T-helper 1 cell (primary cell): ENCODE measurements at regions not wholly inside any gene's neighbourhood (a gene's known extent, or its start where the extent isn't known, plus 50 kb on each side); places are given as distances from the start of the nearest gene placed in this dataset.

Source experiments
- DNase-seq, 5 donors: peaks; one replicate each; pipeline ENCODE4 v3.0.0-alpha.2; 2012 to 2020

DNA sequence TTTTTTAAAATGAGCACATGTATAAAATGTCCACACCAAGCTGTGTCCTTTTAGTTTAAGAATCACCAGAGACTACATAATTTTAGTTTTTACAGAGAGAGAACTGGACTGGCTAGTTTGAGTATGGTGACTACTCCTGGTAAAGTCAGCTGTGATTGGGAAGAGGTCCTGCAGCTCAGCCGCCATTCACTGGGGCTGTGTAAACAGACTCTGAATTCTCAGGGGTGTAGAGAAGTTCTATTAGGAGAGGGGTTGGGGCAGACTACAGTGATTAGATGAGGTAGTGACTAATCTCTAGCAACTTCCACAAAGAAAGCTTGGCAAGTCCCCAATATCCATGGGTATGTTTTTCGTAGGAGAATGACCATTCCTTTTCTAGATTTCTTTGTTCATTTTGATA is 341.2 kb upstream of the MAP3K7 start:
- no peak for DNase-seq

DNA sequence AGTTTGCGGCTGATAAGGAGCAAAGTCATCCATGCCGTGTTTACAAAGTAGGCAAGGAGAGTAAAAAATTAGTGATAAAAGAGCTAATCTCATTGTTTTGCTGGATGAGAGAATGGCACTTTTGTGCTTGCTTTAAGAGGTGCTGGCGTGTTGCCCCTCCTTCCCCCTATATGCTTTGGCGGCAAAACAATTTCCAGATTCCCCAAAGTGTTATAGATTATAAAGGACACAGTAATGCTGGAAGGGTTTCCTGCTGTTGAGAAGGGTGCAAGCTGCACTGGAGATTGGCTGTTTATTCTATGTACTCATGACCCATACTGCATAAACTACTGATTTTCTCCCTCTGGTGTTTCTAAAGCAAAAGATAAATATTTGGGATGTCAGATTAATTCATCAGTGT is 338.9 kb upstream of the MAP3K7 start:
- no peak for DNase-seq

DNA sequence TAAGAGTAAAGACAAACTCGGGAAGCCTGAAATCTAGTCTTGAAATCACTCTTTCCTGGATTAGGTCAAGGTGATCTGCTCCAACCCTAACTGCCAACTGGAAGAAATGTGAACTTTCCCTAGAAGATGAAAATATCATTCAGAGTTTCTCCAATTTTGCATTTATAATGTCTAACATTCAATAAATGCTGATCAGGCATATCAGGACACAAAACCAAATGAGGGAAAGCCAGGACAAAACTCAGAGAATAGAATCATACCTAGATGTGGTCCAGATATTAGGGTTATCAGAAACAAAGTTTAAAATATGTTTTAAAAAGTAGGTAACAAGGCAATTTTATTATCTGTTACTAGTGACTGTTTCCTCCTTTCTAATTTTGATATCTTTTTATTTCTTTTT is 335.5 kb upstream of the MAP3K7 start:
- no peak for DNase-seq

DNA sequence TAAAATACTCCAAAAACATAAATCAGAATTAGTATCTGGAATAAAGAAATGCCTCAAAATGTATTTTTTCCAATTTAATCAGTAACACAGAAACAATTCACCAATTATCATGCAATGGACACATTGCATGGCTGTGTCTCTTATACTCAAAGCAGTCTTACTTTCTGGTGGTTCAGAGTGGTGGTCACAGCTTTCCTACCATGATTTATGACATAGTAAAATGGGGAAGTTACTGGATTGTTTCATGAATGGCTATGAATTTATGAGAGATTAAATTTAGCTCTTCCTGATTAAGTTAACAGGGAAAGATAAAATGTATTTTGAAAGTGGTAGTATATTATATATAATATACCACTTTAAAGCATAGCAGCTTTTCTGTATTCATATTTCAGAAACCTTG is 331.5 kb upstream of the MAP3K7 start:
- DNase-seq = no peak

DNA sequence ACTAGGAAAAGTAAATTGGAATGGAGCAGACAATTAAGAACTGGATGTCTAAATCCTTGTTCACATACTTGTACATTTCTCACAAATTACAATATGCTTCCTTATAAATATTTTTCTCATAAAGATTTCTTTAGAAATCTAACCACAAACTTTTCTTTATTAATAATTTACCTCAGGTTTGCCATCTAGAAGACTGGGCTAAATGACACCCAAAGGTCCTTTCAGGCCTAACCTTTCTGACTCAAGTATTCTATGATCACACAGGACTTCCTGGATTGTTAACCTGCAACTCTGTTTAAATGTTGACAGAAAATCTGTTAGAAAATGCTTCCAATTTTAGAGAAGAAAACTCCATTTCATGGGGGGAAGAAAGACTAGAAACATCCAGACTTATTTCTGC is 330.5 kb upstream of the MAP3K7 start:
- no peak for DNase-seq

DNA sequence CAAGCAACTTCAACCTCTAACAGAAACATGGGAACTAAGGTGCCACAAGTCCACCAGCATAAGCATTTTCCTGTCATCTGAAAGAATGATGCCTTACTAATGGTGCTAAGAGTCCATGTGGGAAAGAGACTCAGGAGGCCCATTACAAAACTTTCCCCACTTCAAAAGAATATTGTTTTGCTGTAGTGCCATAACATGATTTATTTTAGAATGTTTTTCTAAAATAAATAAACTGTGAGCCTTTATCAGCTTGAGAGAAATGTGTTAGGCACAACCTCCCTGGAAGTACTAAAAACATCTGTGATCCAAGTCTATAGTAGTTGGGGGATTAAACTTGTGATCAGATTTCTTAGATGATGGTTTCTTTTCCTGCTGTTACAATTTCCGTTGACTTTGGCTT is 330.1 kb upstream of the MAP3K7 start:
- DNase-seq = no peak

DNA sequence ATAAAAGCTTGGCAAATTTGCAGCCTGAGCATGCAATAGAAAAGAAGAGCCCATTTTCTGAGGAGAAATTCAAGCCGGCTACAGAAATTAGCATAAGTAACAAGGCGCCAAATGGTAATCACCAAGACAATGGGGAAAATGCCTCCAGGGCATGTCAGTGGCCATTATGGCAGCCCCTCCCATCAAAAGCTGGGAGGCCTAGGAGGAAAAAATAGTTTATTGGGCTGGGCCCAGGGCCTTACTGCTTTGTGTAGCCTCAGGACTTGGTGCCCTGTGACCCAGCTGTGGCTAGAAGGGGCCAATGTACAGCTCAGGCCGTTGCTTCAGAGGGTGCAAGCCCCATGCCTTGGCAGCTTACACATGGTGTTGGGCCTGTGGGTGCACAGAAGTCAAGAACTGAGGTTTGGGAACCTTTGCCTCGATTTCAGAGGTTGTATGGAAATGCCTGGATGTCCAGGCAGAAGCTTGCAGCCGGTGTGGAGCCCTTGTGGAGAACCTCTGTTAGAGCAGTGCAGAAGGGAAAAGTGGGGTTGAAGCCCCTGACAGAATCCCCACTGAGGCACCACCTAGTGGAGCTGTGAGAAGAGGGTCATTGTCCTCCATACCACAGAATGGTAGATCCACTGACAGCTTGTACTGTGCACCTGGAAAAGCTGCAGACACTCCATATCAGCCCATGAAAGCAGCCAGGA is 328.5 kb upstream of the MAP3K7 start:
- DNase-seq = no peak

DNA sequence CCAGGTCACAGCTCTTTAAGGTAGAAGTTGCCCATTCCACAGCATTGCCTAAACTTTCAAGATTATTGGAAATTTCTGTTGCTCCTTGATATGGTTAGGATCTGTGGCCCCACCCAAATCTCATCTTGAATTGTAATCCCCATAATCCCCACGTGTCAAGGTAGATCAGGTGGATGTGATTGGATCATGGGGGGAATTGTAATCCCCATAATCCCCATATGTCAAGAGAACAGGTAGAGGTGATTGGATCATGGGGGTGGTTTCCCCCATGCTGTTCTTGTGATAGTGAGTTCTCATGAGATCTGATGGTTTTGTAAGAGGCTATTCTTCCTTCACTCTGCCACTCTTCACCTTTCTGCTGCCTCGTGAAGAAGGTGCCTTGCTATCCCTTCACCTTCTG is 327.4 kb upstream of the MAP3K7 start:
- no peak for DNase-seq

DNA sequence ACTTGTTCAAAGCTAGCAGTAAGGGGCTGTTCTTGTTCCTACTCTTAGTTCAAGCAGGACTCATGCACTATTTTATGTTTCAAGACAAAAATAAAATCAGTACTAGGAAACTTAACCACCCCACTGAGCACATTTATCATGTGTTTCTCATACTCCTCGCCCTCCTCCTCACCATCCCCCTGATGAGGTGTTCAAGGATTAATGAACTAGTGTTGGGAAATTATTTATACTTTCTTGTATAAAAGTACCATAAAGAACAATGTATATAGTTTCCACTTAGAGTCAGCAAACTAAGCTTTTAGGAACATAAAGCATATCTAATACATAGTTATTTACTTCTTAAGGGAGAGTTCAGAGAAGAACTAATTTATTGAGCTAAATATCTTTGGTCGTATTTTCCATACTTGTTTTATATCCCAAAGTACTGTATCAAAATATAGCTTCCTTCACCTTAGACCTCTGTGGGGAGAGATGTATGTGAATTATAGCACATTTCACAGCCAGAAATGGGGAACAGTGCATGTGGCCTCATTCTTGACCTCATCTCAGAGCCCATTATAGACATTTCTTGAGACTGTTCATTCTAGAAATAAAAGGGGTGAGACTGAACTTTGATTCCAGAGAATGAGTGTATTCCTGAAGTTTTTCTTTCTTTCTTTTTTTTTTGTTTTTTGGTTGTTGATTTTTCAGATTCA is 326.5 kb upstream of the MAP3K7 start:
- no peak for DNase-seq

DNA sequence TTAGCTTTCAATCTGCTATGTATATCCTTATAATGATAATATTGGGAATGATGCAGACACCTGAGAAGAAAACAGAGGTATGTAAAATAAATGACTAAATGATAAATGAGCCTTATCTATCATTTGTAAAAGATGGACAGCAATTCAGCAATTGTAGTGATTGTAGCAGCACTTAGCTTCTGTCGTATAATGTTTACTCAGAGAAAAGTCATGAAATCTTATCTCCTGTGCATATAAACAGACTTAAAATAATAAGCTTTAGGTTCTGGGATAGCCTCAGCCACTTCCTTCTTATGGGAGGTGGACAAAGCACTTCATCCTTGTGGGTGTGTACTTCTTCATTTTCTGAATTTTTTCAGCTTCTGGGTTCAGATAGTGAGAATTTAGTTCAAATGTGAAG is 324.8 kb upstream of the MAP3K7 start:
- DNase-seq = no peak

DNA sequence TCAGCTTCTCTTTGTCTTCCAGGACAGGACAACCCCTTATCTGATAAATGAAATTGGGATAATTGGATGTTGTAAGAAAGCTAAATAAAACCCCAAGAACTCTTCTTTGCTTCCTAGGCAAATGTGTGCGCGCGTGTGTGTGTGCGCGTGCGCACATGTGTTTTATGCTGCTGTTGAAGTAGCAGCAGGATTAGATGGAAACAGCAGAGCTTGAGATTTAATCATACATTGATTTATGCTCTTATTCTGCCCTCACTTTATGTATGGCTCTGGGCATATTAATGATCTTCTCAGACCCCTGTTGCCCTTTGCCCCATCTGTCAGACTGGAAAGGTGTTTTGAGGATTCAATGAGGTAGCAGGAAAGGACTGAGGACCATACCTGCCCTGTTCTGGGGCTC is 324.0 kb upstream of the MAP3K7 start:
- DNase-seq = no peak

DNA sequence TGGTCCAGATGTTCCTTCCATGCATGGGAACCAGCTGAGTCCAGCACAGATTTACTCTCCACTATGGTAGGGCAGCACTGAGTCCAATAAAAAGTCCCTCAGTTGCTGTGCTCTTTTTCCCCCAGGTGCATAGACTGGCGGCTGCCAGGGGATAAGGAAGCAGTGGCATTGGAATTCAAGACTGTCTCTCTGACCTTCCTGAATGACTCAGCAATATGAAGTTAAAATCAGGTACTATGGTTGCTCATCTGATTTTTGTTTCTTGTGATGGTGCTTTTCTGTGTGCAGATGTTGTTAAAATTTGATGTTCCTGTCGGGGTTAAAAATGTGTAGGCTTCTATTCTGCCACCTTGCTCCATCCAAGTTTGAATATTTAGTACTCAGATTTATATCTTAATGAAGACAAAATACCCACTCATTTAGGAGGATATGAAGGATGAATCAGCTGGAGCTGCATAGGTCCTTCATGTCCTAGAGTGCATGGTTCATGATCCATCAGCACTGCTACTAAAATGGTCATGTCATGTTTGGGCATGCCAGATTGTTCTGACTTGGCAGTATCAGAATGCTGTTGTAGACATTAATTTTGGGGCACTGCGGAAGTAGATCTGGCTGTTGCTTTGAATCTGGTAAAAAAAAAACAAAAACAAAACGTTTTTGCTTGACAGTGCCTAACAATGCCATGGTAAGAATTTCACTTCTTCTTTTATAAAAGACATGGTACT is 321.2 kb upstream of the MAP3K7 start:
- DNase-seq = no peak

DNA sequence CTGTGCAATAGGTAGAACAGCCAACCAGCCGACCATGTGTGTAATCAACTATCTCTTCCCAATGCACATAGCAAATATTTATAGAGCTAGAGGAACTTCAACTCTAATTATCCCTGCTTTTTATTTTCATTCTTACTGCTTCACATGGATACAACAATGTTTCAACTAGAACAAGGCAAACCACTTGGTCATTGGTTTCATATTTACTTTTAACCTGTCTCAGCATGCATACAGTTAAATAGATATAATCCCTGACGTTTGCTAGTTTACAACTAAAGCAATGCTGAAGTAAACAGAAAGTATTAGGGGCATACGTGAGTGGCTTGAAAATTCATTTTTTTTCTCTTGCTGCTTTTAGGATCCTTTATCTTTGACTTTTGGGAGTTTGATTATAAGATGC is 318.5 kb upstream of the MAP3K7 start:
- DNase-seq = no peak

DNA sequence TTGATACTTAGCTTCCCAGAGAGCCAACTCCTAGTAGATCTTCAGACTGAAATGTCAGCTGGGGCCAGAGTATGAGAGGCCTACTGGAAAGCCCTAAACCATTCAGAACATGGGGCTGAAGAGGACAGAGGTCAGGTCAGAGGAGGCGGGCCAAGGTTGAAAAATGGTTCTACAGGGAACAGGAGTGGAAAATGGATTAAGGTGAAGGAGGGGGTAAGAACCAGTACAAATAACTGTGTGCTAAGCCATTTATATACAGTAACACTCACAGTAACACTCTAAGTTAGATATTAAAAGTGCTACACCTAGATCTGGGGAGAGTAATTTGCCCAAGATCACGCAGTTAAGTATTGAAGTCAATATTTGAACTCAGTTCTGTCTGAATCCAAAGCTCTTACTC is 313.2 kb upstream of the MAP3K7 start:
- no peak for DNase-seq

DNA sequence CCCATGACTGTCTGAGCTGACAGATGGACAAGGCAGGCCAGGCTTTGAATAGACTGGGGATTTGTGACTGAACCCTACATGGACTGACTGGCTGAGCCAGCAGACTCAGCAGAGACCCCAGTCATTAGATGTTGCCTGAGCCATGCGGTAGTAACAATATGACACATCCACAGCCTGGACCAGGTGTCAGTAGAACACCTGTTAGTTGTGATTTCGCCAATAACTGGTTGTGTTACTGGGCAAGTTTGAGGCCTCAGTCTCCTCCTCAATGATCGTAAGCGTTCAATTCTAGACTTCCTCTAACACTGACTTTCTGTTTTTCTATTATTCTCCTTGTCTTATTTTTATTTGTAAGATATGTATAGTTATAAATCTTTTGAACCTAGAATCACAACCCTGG is 311.9 kb upstream of the MAP3K7 start:
- no peak for DNase-seq

DNA sequence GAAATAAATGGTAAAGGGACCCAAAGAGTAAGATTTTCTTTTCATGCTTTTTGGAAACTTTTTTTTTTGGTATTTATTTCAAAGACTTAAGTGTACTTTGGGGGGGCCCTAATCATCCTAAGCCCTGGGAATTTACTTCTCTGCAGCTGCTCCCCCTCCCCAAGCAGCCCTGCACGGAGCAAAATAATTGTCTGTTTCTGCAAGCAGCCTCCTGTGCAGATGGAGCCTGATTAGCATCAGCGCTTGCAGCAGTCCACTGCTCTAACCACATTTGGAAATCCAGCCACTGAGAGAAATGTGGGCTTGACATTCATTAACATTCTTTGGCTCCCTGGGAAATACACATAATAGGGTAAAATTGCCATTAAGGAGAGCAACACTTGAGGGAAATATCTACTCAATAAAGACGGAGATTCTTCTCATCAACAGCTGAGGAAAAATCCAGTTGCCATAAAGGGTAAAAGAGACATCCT is 309.2 kb upstream of the MAP3K7 start:
- no peak for DNase-seq

DNA sequence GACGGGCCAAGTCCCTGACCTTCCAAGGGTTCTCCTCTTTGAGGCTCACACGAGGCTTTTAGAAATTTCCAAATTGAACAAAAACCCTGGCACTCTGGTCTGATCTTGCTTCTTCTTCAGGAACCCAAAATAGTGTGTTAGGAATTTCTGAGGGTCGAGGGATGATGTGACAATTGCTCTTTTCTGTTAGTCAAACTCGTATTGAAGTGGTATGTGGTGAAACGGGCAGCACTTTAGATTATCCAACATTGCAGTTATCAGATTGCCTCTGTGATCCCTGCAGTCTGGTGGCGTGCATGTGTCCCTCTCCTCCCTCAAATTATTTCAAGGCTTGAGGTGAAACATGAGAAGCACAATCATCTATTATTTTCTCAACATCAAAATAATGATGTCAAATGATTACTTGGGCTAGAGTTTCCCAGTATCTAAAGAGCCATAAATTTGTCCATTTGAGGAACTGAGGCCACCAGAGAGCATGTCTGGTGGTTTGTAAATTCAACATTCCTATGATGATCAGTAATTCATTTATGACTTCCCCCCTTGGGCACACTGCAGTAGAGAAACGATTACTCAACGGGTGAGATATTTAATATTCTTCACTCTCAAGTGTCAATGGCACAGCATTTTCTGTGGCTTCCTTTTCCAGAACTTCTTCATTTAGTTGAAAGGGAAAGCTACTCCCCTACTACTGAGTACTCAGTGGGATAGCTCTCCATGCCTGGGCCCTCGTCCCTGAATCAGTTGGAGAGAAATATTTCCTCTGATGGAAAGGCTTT is 308.6 kb upstream of the MAP3K7 start:
- DNase-seq = no peak

DNA sequence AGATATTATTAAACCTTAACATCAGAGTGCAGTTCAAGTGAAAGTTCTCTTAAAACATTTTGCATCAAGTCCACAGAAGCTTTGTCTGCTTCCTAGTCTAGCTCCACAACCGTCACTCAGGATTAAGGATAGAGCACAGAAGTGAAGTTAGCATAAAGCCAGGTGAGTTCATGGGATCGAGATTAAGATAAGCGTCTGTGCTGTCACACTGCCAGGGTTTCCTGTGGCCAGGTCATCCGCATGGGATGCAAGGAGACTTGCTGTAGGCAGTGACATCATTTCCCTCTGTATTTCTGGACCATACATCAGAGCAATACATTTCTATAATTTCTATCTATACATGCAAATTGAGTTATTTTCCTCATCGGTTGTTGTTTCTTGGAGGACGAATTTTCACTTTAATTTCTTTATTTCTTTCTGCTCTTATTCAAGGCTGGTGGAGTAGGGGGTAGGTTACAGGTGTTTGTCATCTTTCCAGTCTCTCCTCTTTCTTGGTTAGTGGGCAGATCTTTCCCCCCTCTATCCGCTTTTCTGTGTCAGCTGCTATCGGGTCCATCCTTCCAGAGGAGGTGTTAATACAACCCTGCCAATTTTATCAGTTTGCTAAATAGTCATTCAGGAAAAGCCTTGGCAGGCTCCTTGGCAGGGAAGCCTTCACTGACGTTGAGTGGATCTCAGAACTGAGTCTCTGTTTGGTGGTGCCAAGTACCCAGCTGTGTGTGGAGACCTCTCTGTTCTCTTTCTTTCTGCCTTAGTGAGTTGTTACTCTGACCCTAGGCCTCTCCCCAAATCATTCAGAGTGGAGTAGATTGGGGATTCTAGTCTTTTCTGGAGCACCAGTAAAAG is 307.6 kb upstream of the MAP3K7 start:
- no peak for DNase-seq

DNA sequence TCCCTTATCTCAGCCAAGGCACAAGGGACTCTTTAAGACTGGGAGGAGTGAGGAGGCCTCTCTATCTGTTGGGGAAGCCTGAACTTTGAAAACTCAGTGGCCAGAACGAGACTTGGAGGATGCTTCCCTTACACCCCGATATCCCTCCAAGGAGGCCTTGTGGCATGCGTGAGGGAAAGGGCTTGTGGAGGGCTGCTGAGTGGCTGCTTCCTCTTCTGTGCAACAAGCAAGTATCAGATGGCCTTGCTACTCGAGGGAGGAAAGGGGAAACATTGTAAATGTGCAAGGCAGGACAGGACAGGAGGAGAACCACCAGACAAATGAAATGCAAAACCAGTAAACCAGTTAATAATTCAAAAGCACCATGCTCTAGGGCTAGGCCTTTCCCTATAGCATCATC is 306.5 kb upstream of the MAP3K7 start:
- no peak for DNase-seq

DNA sequence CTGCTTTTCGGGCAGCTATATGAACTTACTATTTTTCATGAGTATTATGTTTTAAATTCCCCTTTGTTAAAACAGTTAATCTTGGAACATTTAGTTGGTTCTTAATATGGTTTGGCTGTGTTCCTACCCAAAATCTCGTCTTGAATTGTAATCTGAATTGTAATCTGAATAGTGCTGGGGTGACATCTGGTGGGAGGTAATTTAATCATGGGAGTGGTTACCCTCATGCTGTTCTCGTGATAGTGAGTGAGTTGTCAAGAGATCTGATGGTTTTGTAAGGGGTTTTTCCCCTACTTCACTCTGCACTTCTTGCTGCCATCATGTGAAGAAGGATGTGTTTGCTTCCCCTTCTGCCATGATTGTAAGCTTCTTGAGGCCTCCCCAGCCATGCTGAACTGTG is 305.4 kb upstream of the MAP3K7 start:
- DNase-seq = no peak

DNA sequence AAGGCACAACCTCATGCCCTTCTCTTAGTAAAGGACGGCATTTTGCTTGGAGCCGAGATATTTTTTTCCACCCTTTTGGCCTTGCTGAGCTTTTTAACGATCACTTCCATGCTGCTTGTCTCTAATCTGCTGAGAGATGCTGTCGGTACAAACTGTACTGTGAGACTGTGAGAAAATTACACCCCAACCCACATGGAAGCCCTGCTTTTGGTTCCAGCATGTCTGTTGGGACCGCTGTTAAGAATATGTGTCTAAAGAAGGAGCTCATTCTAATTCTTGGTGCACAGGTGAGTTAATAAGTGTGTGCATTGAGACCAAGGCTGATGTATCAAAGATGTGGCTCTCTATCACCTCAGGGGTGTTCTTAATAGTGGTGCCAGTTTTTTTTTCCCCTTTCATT is 304.5 kb upstream of the MAP3K7 start:
- no peak for DNase-seq

DNA sequence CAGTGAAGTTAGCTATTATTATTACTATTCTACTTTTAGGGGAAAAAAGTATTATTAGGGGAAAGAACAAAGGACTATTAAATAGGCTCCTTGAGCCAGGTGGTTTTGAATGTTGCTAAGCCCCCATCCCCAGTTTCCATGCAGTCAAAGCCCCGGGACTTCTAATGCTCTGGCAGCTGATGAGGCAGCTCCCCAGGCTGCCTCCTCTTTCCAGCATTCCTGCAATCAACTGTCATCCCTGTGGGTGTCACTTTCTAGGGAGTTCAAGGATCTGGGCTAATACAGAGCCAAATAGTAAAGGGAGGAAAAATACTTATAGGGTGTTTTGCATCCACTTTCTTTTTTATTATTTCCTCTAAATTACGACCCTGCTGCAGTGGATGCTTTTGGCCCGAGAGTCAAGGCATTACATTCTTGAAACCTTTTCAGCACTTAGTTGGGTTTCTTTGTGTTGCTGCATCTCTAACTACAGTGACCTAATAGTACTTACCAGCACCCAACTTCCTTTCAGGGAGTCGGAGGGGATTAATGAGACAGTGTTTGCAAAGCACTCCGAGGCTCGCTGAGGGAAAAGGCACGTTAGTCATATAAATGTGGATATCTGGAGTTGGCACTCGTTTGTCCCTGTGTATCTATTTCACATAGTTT is 303.9 kb upstream of the MAP3K7 start:
- no peak for DNase-seq
